Motor neuron (in vitro differentiated cells): ENCODE measurements at regions not wholly inside any gene's neighbourhood (a gene's known extent, or its start where the extent isn't known, plus 50 kb on each side); places are given as distances from the start of the nearest gene placed in this dataset.

Experiments used
- ATAC-seq, 8 experiments: fragments of 200-7000 bp; cut with Tn5 transposase; replicated peaks in 6 of 8; 2 replicates each; pipeline ENCODE4 v1.8.0; 2021; ENCODE audit warnings: mild to moderate bottlenecking in 8 of 8, moderate library complexity in 8 of 8
- H3K27ac ChIP-seq, 2 donors: fragments of 250-450 bp; sonication (Bioruptor Pico); 2 replicates each; pipeline ENCODE4 v1.9.0; 2021; ENCODE audit warnings: antibody characterized with exemption in 2 of 2, mild to moderate bottlenecking in 2 of 2, moderate library complexity in 1 of 2
- H3K4me1 ChIP-seq, 2 donors: fragments of 250-450 bp; sonication (Bioruptor Pico); replicated peaks in 1 of 2; 2 replicates each; pipeline ENCODE4 v1.6.1; 2021; ENCODE audit warnings: antibody characterized with exemption in 2 of 2, mild to moderate bottlenecking in 2 of 2, moderate library complexity in 1 of 2
- H3K4me3 ChIP-seq, 5 donors: fragments of 250-450 bp; sonication (Bioruptor Pico); 2 replicates each; pipeline ENCODE4 v1.9.0; 2021; ENCODE audit warnings: antibody characterized with exemption in 5 of 5, mild to moderate bottlenecking in 5 of 5, moderate library complexity in 4 of 5
- WGBS, 10 experiments: fragments of 450-650 bp; shearing (Covaris generic); methylation state at CpG; one replicate each; pipeline ENCODE4 v1.0.0; 2022; 5-methylcytosine and 5-hydroxymethylcytosine counted together
- in situ Hi-C, 9 experiments: fragments of 400-800 bp; cut with MboI; loops; one replicate each; pipeline ENCODE4 v1.15.0; 2021; ENCODE audit warnings: low sequenced_read_pairs in 9 of 9, low pct_unique_long_range_greater_than_20kb in 2 of 9; ENCODE audit not compliant: unreplicated experiment in 9 of 9

DNA sequence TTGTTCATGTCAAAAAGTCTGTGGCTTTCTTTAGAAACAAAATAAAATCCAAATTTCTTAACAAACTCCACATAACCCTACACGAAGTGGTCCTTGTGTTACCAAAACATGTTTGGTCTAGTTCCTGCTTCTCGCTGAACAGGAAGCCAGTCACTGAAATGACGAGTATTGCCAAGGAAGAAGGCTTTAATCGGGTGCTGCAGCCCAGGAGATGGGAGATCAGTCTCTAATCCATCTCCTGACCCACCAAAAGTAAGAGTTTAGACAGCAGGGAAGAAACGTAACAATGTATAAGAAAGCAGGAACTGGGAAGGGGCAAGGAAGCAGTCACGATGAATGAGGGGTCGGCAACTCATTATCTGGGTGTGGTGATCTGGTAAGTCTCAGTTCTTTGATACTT is 144.6 kb upstream of the MAP9 start:
- Histone ChIP-seq H3K4me3 (no peak overlapping the region), H3K27ac (no peak overlapping the region), H3K4me1 (no peaks in the 10 kb centered on the region)
- 20 to 75% (median 64%) methylated on average over 2 to 7 of the region's 7 CpGs; no CpG with 5 or more reads in 2 of the 10 experiments for WGBS, 10 experiments
- ATAC-seq, result no peak
- in situ Hi-C loops, result no loop called here

DNA sequence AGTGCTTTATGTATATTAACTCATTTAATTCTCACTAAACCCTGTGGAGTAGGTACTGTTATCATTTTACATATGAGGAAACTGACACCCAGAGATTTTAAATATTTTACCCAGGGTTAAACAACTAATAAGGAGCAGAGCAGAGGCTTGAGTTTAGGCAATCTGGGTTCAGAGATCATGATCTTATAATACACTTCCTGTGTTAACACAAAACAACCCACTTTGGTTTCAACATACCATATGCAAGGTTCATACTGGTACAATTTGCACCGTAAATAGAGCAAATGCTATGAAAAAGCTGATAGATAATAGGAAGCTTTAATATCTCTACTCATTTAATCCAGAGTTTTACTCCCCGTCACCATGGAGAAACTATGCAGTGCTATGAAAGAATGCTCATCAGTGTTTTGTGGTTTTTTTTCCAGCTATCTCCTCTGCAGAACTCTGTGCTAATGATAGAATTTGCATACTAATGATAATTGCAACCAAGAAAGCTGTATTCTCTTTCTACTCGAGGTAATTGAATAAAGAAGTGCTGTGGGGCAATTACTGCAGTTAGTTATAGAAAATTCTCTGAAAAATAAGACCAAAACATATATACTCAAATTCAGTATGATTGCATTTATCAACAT is 138.8 kb upstream of the MAP9 start:
- Histone ChIP-seq H3K4me1 (peaks cover 0 to 3% of the 10 kb centered on the region in 2 donors), H3K4me3 (no peak overlapping the region), H3K27ac (no peak overlapping the region)
- 13 to 73% (median 56%) methylated on average over 2 to 3 of the region's 3 CpGs; no CpG with 5 or more reads in 1 of the 10 experiments for WGBS, 10 experiments
- in situ Hi-C loops, result no loop called here
- ATAC-seq, result peak in 1 of 8 experiments; percentile 24

DNA sequence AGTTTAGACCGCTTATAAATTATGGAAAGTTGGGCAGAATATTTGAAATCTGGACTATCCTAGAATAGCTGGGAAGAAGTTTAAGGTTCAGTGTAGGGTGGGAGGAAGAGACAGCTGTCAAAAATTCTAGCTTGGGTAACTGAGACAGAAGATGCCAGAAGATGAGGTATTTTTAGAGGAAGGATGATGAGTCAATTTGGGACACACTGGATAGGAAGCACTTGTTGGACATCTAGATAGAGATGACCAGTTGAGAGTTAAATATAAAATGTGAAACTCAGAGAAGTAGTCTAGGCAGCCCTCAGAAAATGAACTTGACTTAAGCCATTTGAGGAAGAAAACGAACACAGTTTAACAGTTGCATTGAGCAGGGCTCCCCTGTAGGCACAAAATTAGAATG is 137.9 kb upstream of the MAP9 start:
- WGBS, 10 experiments, result 6 to 90% (median 68%) methylated on average over 1 to 2 of the region's 2 CpGs
- H3K4me3 ChIP-seq, result no peak overlapping the region
- H3K27ac ChIP-seq, result no peak overlapping the region
- in situ Hi-C loops, result no loop called here
- ATAC-seq, result no peak
- H3K4me1 ChIP-seq, result peaks cover 0 to 3% of the 10 kb centered on the region in 2 donors

DNA sequence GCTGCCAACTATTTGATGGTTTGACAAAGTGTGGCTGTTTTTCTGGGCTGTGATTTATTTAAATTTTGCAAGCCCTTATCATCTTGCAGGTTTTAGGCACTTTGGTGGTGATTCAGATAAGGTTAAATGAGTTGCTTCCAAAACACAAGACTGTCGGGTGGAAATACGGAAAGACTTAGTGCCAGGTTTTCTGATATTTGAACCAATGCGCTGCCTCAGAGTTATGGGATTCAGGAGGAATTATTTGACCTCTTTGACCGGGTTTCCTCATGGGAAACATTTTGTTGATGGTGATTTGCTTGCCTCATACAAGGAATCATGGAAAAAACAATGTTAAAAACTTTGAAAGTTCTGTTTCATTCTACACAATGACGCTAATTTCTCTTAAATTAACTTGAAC is 136.1 kb upstream of the MAP9 start:
- 21 to 100% (median 83%) methylated on average over 1 to 5 of the region's 5 CpGs for WGBS, 10 experiments
- no peak overlapping the region for H3K27ac ChIP-seq
- in situ Hi-C loops, result no loop called here

DNA sequence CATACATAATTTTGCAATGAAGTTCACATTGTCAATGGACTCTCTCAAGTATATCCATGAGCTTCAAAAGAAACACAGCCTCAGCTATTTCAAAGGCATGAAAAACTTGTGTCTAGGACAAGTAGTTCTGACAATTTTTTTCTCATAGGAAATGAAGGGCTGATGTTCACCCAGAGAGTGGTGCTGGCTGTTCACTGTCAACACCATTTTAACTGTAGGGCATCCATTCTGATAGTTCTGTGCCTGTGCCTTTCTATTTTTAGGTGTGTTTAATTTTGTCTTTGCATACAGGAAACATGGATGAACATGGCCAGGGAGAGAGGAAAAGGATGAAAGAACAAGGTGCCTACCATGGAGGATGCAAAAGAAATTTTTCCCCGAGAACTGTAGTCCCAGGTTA is 135.3 kb upstream of the MAP9 start:
- Histone ChIP-seq H3K4me3 (no peak overlapping the region), H3K4me1 (peaks cover 0 to 3% of the 10 kb centered on the region in 2 donors), H3K27ac (no peak overlapping the region)
- peak in 1 of 8 experiments; percentile 15 for ATAC-seq
- WGBS, 10 experiments, result 38 to 100% (median 75%) methylated on average over 1 of the region's 1 CpG; no CpG with 5 or more reads in 2 of the 10 experiments
- in situ Hi-C loops, result no loop called here

More for the DNA sequence above, 136.1 kb upstream of the MAP9 start:
- ATAC-seq, result no peak
- Histone ChIP-seq H3K4me3 (no peak overlapping the region), H3K4me1 (peaks cover 0 to 3% of the 10 kb centered on the region in 2 donors)

DNA sequence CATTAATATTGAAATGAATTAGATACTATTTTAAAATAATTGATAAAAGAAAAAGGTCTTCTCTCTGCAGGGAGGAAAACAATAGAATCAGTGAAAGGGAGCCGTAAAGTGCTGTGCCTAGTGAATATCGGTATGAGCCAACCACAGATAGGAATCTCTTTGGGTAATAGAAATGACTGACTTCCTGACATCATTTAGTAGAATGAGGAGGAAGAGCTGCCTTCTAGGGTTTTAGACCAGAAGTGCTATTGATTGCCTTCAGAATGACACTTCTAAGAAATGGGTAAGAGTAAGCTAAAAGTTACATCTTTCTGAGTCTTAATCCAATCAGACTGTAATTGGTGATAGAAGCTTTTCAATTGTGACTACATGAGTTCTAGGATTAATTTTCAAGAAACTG is 134.0 kb upstream of the MAP9 start:
- Histone ChIP-seq H3K27ac (no peak overlapping the region), H3K4me3 (no peak overlapping the region), H3K4me1 (peaks cover 0 to 3% of the 10 kb centered on the region in 2 donors)
- no peak for ATAC-seq
- WGBS, 10 experiments, result 0 to 67% (median 41%) methylated on average over 1 to 2 of the region's 2 CpGs
- in situ Hi-C loops, result no loop called here

DNA sequence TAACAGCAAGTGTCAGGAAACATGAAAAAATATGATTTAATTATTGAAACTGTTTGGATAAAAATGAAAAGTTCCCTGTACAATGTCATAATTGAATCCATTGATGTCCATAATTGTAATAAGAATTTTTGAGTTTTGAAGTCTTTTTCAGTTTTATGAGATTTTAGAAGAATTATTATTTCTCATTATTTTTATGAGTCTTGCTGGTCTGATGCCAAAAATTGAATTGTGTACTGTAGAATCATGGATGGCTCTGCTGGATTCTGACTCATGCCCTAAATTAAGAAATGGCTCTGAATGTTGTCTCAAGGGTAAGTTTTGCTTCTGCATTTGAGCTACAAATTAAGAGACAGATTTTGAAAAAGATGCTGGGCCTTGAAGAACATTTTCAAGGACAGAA is 132.8 kb upstream of the MAP9 start:
- ATAC-seq, result no peak
- Histone ChIP-seq H3K4me3 (no peak overlapping the region), H3K27ac (no peak overlapping the region), H3K4me1 (peaks cover 0 to 3% of the 10 kb centered on the region in 2 donors)
- in situ Hi-C loops, result no loop called here

DNA sequence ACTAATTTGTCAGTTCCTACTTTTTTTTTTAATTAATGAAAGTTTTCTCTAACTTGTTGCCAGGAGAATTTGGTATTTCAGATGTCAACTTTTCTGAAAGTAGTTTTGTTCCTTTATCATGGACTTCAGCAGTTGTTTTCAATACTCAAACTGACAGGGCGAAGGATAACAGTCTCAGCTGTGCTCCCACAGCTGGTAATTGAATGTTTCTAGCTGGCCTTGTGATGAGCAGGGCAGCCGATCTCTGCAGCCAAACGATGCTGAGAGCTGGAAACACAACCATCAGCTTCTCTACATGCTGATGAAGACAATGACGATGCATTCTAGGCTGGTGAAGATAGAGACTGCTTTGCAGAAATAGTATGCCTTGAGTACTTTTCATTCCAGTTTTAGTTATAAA is 130.0 kb upstream of the MAP9 start:
- no peak overlapping the region for H3K4me3 ChIP-seq
- H3K27ac ChIP-seq, result no peak overlapping the region
- H3K4me1 ChIP-seq, result no peaks in the 10 kb centered on the region
- WGBS, 10 experiments, result 0 to 80% (median 35%) methylated on average over 1 to 4 of the region's 4 CpGs
- in situ Hi-C loops, result no loop called here
- ATAC-seq, result no peak

DNA sequence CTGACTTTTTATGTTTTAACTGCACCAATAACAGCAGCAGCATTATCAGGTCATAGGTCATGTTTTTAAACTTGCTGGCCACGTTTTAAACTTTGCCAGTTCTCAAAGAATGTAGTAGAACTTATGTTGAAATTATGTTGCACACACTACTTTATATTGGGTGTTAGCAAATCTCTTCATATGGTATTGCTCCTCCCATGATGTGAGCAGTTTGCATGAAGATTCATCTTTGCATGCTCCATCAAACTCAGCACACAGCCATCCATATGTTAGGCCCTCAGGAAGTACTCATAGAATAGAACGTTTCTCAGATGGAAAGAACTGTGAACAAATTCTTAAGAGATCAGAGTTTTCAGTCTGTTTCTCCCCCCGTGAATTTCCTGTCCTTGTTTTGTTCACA is 128.6 kb upstream of the MAP9 start:
- in situ Hi-C loops, result no loop called here
- Histone ChIP-seq H3K4me3 (no peak overlapping the region), H3K27ac (no peak overlapping the region), H3K4me1 (no peaks in the 10 kb centered on the region)
- WGBS, 10 experiments, result 17 to 73% (median 45%) methylated on average over 1 to 3 of the region's 3 CpGs
- no peak for ATAC-seq

DNA sequence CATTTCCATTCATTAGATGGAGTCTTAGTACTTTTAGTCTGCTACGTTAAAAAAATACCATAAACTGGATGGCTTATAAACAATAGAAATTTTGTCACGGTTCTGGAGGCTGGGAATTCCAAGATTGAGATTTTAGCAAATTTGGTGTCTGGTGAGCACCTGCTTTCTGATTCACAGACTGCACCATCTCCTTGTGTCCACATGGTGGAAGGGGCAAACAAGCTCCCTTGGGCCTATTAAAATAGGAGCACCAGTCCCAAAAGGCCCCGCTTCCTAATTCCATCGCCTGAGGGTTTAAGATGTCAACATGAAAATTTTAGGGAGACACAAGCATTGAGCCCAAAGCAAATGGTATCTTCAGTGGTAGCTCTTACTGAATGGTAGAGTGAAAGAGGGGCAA is 120.5 kb upstream of the MAP9 start:
- no peak for ATAC-seq
- no peaks in the 10 kb centered on the region for H3K4me1 ChIP-seq
- no peak overlapping the region for H3K4me3 ChIP-seq
- WGBS, 10 experiments, result 7 to 100% (median 85%) methylated on average over 2 to 4 of the region's 4 CpGs; no CpG with 5 or more reads in 1 of the 10 experiments
- H3K27ac ChIP-seq, result no peak overlapping the region
- in situ Hi-C loops, result no loop called here

DNA sequence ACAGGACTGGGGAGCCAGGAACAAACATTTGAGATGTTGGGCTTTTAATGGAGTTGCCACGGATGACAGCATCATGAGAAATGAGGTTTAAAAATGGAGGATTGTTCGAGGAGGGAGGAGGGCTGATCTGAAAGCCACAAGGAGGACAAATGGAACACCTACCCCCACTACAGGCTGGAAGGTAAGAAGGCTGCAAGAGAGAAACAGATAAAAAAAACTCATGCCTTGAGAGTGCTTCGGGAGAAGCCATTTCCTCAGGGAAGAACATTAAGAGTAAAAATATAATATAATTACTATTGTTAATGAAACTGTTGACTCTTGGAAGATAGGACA is 119.5 kb upstream of the MAP9 start:
- no peak for ATAC-seq

DNA sequence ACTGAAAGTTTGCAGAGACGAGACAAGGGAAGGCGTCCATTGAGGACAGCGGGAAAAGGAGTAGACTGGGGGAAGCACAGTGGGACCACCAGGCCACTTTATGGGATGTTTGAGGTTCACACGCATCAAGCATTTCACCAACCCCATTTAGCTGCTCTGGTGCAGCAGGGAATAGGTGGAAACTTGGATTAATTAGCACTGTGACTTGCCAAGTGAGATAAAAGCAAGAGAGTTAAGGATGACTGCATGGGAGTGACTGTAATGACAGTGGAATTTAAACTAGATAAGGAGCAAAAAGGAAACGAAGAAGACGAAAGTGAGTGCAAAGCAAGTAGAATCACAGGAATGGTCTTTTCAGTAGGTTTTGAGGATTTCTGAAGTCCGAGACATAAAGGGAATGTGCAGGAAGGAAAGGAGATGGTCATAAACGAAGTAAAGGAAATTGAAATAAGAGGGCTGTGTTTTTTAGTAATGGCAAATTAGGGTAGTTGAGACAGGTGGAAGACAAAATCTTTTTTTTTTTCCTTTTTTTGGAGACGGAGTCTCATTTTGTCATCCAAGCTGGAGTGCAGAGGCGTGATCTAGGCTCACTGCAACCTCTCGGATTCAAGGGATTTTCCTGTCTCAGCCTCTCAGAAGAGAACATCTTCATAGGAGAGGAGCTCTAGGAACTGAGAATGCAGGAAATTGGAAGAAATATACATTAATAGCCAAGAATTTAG is 119.0 kb upstream of the MAP9 start:
- 20 to 99% (median 86%) methylated on average over 5 to 10 of the region's 11 CpGs for WGBS, 10 experiments
- in situ Hi-C loops, result no loop called here
- Histone ChIP-seq H3K4me3 (no peak overlapping the region), H3K4me1 (no peaks in the 10 kb centered on the region), H3K27ac (no peak overlapping the region)
- ATAC-seq, result no peak

More for the DNA sequence above, 119.5 kb upstream of the MAP9 start:
- no peak overlapping the region for H3K4me3 ChIP-seq
- in situ Hi-C loops, result no loop called here
- WGBS, 10 experiments, result 18 to 100% (median 71%) methylated on average over 1 to 3 of the region's 3 CpGs
- H3K4me1 ChIP-seq, result no peaks in the 10 kb centered on the region
- H3K27ac ChIP-seq, result no peak overlapping the region

DNA sequence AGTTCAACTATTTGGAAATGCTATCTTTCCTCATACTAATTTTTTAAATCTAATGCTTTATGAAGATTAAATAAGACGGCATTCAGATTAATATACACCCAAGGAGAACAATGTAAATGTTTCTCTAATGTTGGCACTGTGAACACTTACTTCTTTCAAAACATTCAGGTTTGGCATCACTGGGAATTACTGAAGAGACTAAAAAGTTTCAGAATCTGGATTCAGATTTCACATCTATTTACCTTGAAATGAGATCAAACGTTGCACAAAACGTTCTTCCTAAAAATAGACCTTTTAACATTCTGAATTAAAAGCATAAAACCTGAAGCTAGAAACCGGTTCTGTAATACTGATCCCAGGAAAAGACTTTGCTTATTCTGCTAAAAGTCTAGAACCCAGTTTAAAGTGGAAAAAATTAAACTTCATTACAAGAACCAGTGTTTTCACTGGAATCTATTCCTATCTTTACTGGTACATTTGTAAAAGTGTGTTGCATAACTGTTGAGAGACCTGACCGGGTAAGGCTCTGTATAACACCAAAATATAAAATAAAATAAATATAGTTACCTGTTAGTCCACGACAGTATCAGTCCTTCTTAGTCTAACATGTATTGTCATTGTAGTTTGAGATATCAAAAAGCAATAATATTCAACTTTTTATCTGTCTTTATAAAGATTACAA is 117.4 kb upstream of the MAP9 start:
- 5 to 98% (median 67%) methylated on average over 1 to 6 of the region's 6 CpGs for WGBS, 10 experiments
- ATAC-seq, result no peak
- Histone ChIP-seq H3K4me1 (no peaks in the 10 kb centered on the region), H3K27ac (no peak overlapping the region), H3K4me3 (no peak overlapping the region)
- in situ Hi-C loops, result no loop called here
